ENCODE measurements at regions not wholly inside any gene's neighbourhood (a gene's known extent, or its start where the extent isn't known, plus 50 kb on each side); places are given as distances from the start of the nearest gene placed in this dataset.

- Histone ChIP-seq H3K4me3 (replicated peaks; ENCODE audit: low read depth, low read length) (no peak overlapping the region), H3K27me3 (replicated peaks; ENCODE audit: control insufficient read depth, insufficient read depth, low read length) (no peaks in the 10 kb centered on the region), H3K36me3 (ENCODE audit: control insufficient read depth, insufficient read depth, low read length) (no peaks in the 10 kb centered on the region)
- no peak for TF ChIP-seq CTCF (IDR thresholded peaks at IDR 0.05; ENCODE audit: insufficient read depth, low read length, poor library complexity, severe bottlenecking)
- DNase-seq (ENCODE audit: extremely low read depth, insufficient read length): no peak
Measured at GRCh38 chr1:50358962-50359361, 64.3 kb downstream of the DMRTA2 start.

GRCh38 chr1:50357186-50357585 is 66.1 kb downstream of the DMRTA2 start:
- DNase-seq (ENCODE audit: extremely low read depth, insufficient read length): no peak
- no peak overlapping the region for H3K4me3 ChIP-seq (replicated peaks; ENCODE audit: low read depth, low read length)
- H3K36me3 ChIP-seq (ENCODE audit: control insufficient read depth, insufficient read depth, low read length): no peaks in the 10 kb centered on the region
- no peak for TF ChIP-seq CTCF (IDR thresholded peaks at IDR 0.05; ENCODE audit: insufficient read depth, low read length, poor library complexity, severe bottlenecking)
- no peaks in the 10 kb centered on the region for H3K27me3 ChIP-seq (replicated peaks; ENCODE audit: control insufficient read depth, insufficient read depth, low read length)

- DNase-seq (ENCODE audit: extremely low read depth, insufficient read length): no peak
- TF ChIP-seq CTCF (IDR thresholded peaks at IDR 0.05; ENCODE audit: insufficient read depth, low read length, poor library complexity, severe bottlenecking): no peak
Measured at GRCh38 chr1:50354813-50355212, 68.4 kb downstream of the DMRTA2 start.

GRCh38 chr1:50352428-50352827 is 70.8 kb downstream of the DMRTA2 start:
- H3K4me3 ChIP-seq (replicated peaks; ENCODE audit: low read depth, low read length): no peak overlapping the region
- no peaks in the 10 kb centered on the region for H3K27me3 ChIP-seq (replicated peaks; ENCODE audit: control insufficient read depth, insufficient read depth, low read length)
- DNase-seq (ENCODE audit: extremely low read depth, insufficient read length): no peak
- TF ChIP-seq CTCF (IDR thresholded peaks at IDR 0.05; ENCODE audit: insufficient read depth, low read length, poor library complexity, severe bottlenecking): no peak
- H3K36me3 ChIP-seq (ENCODE audit: control insufficient read depth, insufficient read depth, low read length): no peaks in the 10 kb centered on the region

More at GRCh38 chr1:50354813-50355212, 68.4 kb downstream of the DMRTA2 start:
- H3K36me3 ChIP-seq (ENCODE audit: control insufficient read depth, insufficient read depth, low read length): no peaks in the 10 kb centered on the region
- H3K27me3 ChIP-seq (replicated peaks; ENCODE audit: control insufficient read depth, insufficient read depth, low read length): no peaks in the 10 kb centered on the region
- no peak overlapping the region for H3K4me3 ChIP-seq (replicated peaks; ENCODE audit: low read depth, low read length)

- H3K27me3 ChIP-seq (replicated peaks; ENCODE audit: control insufficient read depth, insufficient read depth, low read length): no peaks in the 10 kb centered on the region
- no peak for TF ChIP-seq CTCF (IDR thresholded peaks at IDR 0.05; ENCODE audit: insufficient read depth, low read length, poor library complexity, severe bottlenecking)
- no peak overlapping the region for H3K4me3 ChIP-seq (replicated peaks; ENCODE audit: low read depth, low read length)
- no peaks in the 10 kb centered on the region for H3K36me3 ChIP-seq (ENCODE audit: control insufficient read depth, insufficient read depth, low read length)
- no peak for DNase-seq (ENCODE audit: extremely low read depth, insufficient read length)
Measured at GRCh38 chr1:50350868-50351267, 72.4 kb downstream of the DMRTA2 start.

- no peak for TF ChIP-seq CTCF (IDR thresholded peaks at IDR 0.05; ENCODE audit: insufficient read depth, low read length, poor library complexity, severe bottlenecking)
- Histone ChIP-seq H3K4me3 (replicated peaks; ENCODE audit: low read depth, low read length) (no peak overlapping the region), H3K36me3 (ENCODE audit: control insufficient read depth, insufficient read depth, low read length) (no peaks in the 10 kb centered on the region), H3K27me3 (replicated peaks; ENCODE audit: control insufficient read depth, insufficient read depth, low read length) (no peaks in the 10 kb centered on the region)
- DNase-seq (ENCODE audit: extremely low read depth, insufficient read length): no peak
Measured at GRCh38 chr1:50350421-50350820, 72.8 kb downstream of the DMRTA2 start.

Measured in GM06990 (cell line).